Prostate gland (tissue), 2 donors: ENCODE measurements at regions not wholly inside any gene's neighbourhood (a gene's known extent, or its start where the extent isn't known, plus 50 kb on each side); places are given as distances from the start of the nearest gene placed in this dataset.

Source experiments
- POLR2A ChIP-seq: fragments of 450-650 bp; IDR thresholded peaks from one replicate; pipeline ENCODE4 v1.6.1; 2016; ENCODE audit warnings: antibody characterized with exemption, mild to moderate bottlenecking
- TF ChIP-seq, protein P1 (sequence below), 4 experiments: fragments of 200-600 bp in 2 of 4; fragments of 450-650 bp in 2 of 4; sonication (generic) in 2 of 4; IDR thresholded peaks; 1 replicate in 3 of 4; 2 replicates in 1 of 4; pipeline ENCODE4 v1.5.1; 2016 to 2019; ENCODE audit warnings: antibody characterized with exemption in 4 of 4, mild to moderate bottlenecking in 2 of 4, moderate library complexity in 2 of 4

DNA sequence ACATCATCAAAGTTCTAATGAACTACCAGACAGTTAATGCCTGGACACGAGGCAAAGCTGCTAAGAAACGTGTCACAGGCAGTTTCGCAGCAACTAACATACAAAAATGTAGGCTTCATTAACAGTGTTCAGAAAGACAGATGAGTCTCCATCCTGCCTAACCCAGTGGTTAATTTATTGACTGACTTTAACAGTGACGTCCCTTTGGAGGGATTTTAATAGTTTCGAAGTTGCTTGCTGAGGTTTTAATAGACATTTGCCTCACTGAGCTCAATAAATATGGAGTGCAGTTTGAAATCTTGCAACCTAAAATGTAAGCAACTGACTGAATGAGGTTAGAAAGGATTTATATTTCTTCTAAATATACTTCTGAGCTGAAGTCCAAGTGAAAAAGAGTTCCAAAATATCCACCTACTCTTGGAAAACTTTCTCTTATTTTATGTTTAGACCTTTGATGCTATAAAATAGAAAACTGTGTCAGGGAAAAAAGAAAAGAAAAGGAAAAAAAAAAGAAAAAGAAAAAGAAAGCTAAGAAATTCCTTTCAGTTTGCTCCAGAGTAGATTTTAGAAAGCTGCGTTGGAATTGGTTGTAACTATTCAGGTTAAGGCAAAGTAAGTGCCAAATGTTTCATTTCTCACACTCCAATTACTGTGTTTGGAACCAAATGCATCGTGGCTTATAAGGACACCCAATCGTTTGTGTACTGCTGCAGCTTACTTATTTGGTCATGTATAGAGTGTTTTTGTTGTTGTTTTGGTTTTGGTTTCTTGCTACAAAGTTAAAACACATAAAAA is 2016.6 kb downstream of the MAT2B start:
- TF ChIP-seq, protein P1, sequence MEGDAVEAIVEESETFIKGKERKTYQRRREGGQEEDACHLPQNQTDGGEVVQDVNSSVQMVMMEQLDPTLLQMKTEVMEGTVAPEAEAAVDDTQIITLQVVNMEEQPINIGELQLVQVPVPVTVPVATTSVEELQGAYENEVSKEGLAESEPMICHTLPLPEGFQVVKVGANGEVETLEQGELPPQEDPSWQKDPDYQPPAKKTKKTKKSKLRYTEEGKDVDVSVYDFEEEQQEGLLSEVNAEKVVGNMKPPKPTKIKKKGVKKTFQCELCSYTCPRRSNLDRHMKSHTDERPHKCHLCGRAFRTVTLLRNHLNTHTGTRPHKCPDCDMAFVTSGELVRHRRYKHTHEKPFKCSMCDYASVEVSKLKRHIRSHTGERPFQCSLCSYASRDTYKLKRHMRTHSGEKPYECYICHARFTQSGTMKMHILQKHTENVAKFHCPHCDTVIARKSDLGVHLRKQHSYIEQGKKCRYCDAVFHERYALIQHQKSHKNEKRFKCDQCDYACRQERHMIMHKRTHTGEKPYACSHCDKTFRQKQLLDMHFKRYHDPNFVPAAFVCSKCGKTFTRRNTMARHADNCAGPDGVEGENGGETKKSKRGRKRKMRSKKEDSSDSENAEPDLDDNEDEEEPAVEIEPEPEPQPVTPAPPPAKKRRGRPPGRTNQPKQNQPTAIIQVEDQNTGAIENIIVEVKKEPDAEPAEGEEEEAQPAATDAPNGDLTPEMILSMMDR (IDR thresholded peaks at IDR 0.05), result no peak
- no peak for TF ChIP-seq POLR2A
